GM12874 (cell line): ENCODE measurements at regions not wholly inside any gene's neighbourhood (a gene's known extent, or its start where the extent isn't known, plus 50 kb on each side); places are given as distances from the start of the nearest gene placed in this dataset.

Source experiments
- CTCF ChIP-seq: IDR thresholded peaks from 2 replicates; pipeline ENCODE4 v1.5.1; 2011; ENCODE audit warnings: low read depth, mild to moderate bottlenecking, control low read depth, low read length, moderate library complexity; ENCODE audit not compliant: insufficient read depth

- TF ChIP-seq CTCF = no peak
These were observed 793.9 kb downstream of the SORCS3 start for GRCh38 chr10:105434970-105435369.

GRCh38 chr10:105413997-105414396, 772.9 kb downstream of the SORCS3 start:
- TF ChIP-seq CTCF = no peak

- TF ChIP-seq CTCF = no peak
These were observed 768.3 kb downstream of the SORCS3 start for GRCh38 chr10:105409370-105409769.

GRCh38 chr10:105406488-105406887, 765.4 kb downstream of the SORCS3 start:
- no peak for TF ChIP-seq CTCF

- no peak for TF ChIP-seq CTCF
These were observed 757.1 kb downstream of the SORCS3 start for GRCh38 chr10:105398202-105398601.

GRCh38 chr10:105391670-105392351, 750.7 kb downstream of the SORCS3 start:
- no peak for TF ChIP-seq CTCF

- no peak for TF ChIP-seq CTCF
These were observed 746.9 kb downstream of the SORCS3 start for GRCh38 chr10:105387971-105388370.

- no peak for TF ChIP-seq CTCF
These were observed 742.9 kb downstream of the SORCS3 start for GRCh38 chr10:105383978-105384377.
